ENCODE measurements at regions not wholly inside any gene's neighbourhood (a gene's known extent, or its start where the extent isn't known, plus 50 kb on each side); places are given as distances from the start of the nearest gene placed in this dataset.

GRCh38 chr5:99929806-99930135 lies 605.4 kb upstream of the FAM174A start:
- CTCF ChIA-PET: no interaction called here
- intact Hi-C loops (cut with micrococcal nuclease; ENCODE audit: unreplicated experiment): no loop called here
- Mint-ChIP-seq H3K9me3 (ENCODE audit: low read depth, unreplicated experiment) (no peaks in the 10 kb centered on the region), H3K27ac (ENCODE audit: unreplicated experiment) (no peak overlapping the region), H3K27me3 (ENCODE audit: unreplicated experiment) (no peaks in the 10 kb centered on the region), H3K4me3 (ENCODE audit: low read depth, unreplicated experiment) (no peak overlapping the region), H3K4me1 (ENCODE audit: low read depth, unreplicated experiment) (no peaks in the 10 kb centered on the region), H3K36me3 (ENCODE audit: insufficient read depth, unreplicated experiment) (no peaks in the 10 kb centered on the region)
- DNase-seq: no peak
- no TSS peak for BruUV-seq (replicated peaks)
- TF ChIP-seq CTCF (IDR thresholded peaks at IDR 0.05; ENCODE audit: unreplicated experiment): no peak

GRCh38 chr5:99929067-99929805 lies 605.9 kb upstream of the FAM174A start:
- no peak for TF ChIP-seq CTCF (IDR thresholded peaks at IDR 0.05; ENCODE audit: unreplicated experiment)
- intact Hi-C loops (cut with micrococcal nuclease; ENCODE audit: unreplicated experiment): no loop called here
- H3K27ac Mint-ChIP-seq (ENCODE audit: unreplicated experiment): no peak overlapping the region
- H3K36me3 Mint-ChIP-seq (ENCODE audit: insufficient read depth, unreplicated experiment): no peaks in the 10 kb centered on the region
- no peaks in the 10 kb centered on the region for H3K9me3 Mint-ChIP-seq (ENCODE audit: low read depth, unreplicated experiment)
- no peak for DNase-seq
- no peaks in the 10 kb centered on the region for H3K4me1 Mint-ChIP-seq (ENCODE audit: low read depth, unreplicated experiment)
- BruUV-seq (replicated peaks): no TSS peak
- no peaks in the 10 kb centered on the region for H3K27me3 Mint-ChIP-seq (ENCODE audit: unreplicated experiment)
- H3K4me3 Mint-ChIP-seq (ENCODE audit: low read depth, unreplicated experiment): no peak overlapping the region
- CTCF ChIA-PET: no interaction called here

- no TSS peak for BruUV-seq (replicated peaks)
- Mint-ChIP-seq H3K4me3 (ENCODE audit: low read depth, unreplicated experiment) (no peak overlapping the region), H3K4me1 (ENCODE audit: low read depth, unreplicated experiment) (no peaks in the 10 kb centered on the region), H3K27ac (ENCODE audit: unreplicated experiment) (no peak overlapping the region), H3K9me3 (ENCODE audit: low read depth, unreplicated experiment) (no peaks in the 10 kb centered on the region), H3K36me3 (ENCODE audit: insufficient read depth, unreplicated experiment) (no peaks in the 10 kb centered on the region), H3K27me3 (ENCODE audit: unreplicated experiment) (no peaks in the 10 kb centered on the region)
- intact Hi-C loops (cut with micrococcal nuclease; ENCODE audit: unreplicated experiment): no loop called here
- TF ChIP-seq CTCF (IDR thresholded peaks at IDR 0.05; ENCODE audit: unreplicated experiment): no peak
- DNase-seq: no peak
- CTCF ChIA-PET: no interaction called here
Measured at GRCh38 chr5:99928490-99928889, 606.7 kb upstream of the FAM174A start.

GRCh38 chr5:99926463-99926862 lies 608.7 kb upstream of the FAM174A start:
- H3K27me3 Mint-ChIP-seq (ENCODE audit: unreplicated experiment): no peaks in the 10 kb centered on the region
- no peak for DNase-seq
- no peak for TF ChIP-seq CTCF (IDR thresholded peaks at IDR 0.05; ENCODE audit: unreplicated experiment)
- H3K36me3 Mint-ChIP-seq (ENCODE audit: insufficient read depth, unreplicated experiment): no peaks in the 10 kb centered on the region
- H3K9me3 Mint-ChIP-seq (ENCODE audit: low read depth, unreplicated experiment): no peaks in the 10 kb centered on the region
- BruUV-seq (replicated peaks): no TSS peak
- H3K27ac Mint-ChIP-seq (ENCODE audit: unreplicated experiment): no peak overlapping the region
- CTCF ChIA-PET: no interaction called here
- intact Hi-C loops (cut with micrococcal nuclease; ENCODE audit: unreplicated experiment): no loop called here
- H3K4me3 Mint-ChIP-seq (ENCODE audit: low read depth, unreplicated experiment): no peak overlapping the region
- no peaks in the 10 kb centered on the region for H3K4me1 Mint-ChIP-seq (ENCODE audit: low read depth, unreplicated experiment)
